GM19328 (cell line): ENCODE measurements at regions not wholly inside any gene's neighbourhood (a gene's known extent, or its start where the extent isn't known, plus 50 kb on each side); places are given as distances from the start of the nearest gene placed in this dataset.
"Not testable (repeated sequence)": the region's sequence is repeated elsewhere in the genome, so short reads cannot be mapped to it uniquely, and the experiment has no call there.

Source experiments
- ATAC-seq: cut with Tn5 transposase; IDR thresholded peaks from one replicate; pipeline ENCODE4 v1.9.1; 2021; ENCODE audit warnings: mild to moderate bottlenecking, moderate library complexity; ENCODE audit not compliant: unreplicated experiment

DNA sequence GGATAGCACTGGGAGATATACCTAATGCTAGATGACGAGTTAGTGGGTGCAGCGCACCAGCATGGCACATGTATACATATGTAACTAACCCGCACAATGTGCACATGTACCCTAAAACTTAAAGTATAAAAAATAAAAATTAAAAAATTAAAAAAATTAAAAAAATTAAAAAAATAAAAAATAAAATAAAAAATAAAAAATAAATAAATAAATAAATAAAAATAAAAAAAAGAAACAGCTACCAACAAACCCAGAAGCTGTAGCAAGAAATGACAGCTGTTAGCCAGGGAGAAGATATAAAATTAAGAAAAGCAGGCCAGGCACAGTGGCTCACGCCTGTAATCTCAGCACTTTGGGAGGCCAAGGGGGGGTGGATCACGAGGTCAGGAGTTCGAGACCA, 361.3 kb upstream of the ATP11B start:
- ATAC-seq = not testable (repeated sequence)

DNA sequence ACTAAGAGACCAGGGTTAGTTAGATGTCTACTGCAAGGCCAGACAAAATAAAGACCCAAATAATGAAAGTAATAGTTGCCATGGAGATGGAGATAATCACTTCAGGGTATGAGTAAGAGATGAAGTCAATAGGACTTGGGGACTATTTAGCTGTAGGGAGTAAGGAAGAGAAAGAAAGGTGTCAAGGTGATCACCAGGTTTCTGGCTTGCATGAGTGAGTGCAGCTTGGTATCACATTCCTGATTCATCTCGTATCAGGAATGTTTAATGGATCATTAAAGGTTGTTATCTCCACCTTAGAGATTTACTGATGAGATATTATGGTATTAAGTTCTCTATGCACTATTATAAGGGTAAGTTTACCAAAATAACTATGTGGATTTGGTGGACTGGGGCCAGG, 357.4 kb upstream of the ATP11B start:
- no peak for ATAC-seq

DNA sequence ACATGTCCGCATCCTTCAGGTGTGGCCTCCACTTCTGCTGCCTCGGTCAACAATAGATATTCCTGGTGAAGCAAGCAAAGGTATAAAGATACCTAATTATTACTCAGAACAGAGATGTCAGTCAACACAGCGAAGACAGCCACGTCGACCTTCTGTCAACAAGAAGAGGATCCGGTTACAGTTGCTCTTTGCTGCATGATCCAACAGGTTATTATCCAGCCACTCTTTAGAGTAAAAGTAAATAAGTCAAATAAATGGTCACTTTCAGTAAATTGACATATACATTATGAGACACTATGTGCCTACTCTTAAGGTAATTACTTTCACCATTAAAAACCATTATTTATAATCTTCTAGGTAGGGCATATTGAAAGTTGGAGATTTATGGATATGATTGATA, 356.8 kb upstream of the ATP11B start:
- ATAC-seq = no peak

DNA sequence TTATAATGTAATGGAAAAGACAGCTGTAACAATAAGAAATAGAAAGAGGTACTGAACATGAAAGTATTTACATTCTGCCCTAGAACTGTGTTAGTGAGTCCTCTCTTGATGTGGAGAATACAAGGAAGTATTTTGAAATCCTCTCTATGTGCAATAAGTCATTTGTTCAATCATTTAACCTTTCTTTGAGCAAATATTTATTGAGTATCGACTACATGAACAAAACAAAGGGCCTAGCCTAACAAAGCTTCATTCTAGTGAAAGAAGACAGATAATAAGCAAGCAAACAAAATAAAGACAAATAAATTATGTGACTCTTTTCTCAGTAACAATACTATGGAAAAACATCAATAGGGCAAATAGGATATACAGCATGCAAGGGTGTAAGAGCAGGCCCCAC, 354.9 kb upstream of the ATP11B start:
- ATAC-seq = no peak

DNA sequence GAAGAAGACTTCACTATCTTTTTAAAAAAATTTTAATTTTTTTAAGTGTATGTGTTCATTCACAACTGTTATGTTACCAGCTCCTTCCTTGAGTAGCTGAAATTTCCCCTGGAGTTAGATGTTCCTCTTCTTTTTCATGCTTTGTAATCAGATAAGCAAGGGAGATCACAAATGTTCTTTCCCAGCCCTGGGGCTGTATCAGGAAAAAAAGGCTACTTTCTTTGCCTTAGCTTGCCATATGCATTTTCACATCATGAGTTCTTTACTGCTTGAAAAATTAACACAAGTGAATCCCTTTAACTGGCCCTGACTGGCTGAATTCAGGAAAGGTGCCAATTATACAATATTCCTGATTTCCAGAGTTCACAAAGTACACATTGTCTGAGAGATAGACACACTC, 353.2 kb upstream of the ATP11B start:
- ATAC-seq = no peak

DNA sequence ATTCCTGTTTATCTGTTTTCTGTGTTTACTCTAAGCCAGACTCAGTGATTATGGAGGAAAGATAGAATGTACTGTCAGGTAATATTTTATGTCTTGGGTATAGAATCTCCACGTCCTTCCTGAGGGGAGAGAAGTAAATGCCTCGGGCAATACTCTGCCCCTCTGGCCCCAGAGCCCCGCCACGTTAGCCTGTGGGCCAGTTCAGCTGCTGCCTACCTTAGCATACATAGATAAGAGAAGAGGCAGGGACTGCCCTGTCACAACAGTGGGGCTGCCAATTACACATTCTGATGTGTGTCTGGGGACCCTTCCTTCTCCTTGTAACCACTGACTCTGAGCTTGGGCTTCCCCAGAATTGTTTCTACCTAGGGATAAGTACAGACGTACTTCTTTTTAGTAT, 347.7 kb upstream of the ATP11B start:
- ATAC-seq = no peak

DNA sequence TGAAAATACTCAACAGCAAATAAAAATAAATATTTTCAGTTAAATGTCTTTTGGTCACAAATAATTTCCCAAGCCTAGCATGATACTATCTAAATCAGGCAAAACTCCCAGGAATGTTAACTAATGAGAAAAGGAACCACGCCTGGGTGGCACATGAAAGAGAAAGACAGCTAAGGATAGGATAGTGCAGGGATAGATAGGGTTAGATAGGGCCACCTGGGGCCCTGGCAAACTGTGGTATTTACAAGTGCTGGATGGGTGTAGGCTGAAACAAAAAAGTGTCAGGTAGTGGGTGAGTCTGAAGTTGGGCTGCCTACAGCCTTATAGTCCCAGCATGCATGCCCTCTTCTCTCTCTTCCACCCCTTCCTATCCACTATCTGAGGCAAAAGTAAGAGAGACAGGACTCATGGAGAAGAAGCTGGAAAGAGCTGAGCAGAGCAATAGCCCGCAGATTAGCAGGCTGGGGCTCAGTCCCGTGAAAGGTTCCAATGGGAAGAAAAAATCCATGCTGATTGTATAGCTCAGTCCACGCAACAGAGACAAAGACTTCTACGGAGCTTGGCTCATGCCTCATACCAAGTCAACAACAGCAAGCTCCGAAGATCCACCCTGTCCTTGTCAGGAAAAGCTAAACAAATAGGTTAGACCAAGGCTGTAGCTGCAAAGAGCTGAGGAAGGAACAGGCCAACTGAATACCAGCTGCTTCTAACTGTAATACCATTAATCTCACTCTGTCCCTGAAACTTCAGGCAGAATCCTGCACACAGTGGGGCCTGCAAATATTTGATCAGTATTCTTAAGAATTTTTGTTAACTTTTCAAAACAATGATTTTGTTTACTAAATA, 342.1 kb upstream of the ATP11B start:
- ATAC-seq = no peak

DNA sequence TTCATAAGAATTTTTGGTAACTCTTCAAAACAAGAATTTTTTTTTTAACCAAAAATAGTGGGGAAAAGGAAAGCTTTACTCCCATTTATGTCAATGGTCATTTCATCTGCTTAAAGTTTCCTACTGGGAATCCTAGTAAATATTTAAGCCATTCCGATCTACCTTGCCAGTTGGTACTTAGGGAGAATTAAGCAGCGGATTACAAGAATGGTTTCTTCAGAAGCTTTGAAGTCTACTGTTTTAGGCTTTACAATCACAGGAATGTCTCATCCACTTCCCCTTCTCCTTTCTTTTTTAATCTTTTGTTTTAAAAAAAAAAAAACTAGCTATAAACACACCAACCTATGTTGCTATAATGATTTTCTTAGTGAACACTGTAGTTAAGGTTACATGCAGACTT, 341.4 kb upstream of the ATP11B start:
- no peak for ATAC-seq

DNA sequence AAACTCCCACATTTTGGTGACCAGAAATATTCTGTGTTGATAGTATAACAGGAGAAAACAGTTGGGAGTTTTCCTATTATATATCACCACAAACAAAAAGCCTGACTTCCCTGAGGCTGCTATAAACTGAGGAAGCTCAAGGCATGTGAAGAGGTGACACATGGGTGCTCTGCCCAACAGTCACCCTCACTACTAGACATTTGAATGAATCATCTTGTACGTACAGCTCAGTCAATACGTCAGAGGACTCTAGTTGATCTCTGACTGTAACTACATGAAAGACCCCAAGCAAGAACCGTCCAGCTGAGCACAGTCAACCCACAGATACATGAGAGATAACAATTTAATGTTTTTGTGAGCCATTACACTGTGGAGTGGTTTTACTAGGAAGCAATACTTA, 338.3 kb upstream of the ATP11B start:
- ATAC-seq = no peak

DNA sequence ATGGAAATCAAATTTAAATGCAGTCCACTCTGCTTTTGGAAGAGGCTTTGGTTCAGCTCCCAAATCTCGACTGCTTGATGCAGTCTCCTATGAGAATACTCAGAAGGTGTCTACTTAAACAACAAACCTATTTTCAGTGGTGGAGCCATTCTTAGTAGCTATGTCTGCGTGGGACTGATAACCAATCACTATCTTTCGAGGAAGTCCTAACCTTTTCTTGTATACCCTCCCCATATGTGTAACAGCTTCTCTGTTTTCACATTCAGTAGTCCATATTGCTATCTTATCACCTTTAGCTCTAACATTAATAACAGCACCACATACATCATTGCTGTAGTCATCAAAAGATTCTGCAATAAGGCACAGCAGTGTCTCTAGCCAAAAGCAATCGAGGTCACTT, 333.0 kb upstream of the ATP11B start:
- no peak for ATAC-seq

DNA sequence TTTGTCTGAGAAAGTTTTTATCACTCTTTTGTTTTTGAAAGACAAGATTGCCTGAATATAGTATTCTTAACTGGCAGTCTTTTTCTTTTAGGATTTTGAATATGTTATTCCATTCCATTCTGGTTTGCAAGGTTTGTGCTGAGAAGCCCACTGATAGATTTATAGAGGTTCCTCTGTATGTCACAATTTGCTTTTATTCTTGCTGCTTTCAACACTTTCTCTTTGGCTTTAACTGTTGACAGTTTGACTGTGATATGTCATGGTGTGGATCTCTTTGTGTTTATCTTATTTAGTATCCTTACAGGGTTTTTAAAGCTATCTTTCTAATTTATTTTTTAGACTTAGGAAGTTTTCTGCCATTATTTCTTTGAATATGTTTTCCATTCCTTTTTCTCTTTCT, 331.2 kb upstream of the ATP11B start:
- no peak for ATAC-seq

DNA sequence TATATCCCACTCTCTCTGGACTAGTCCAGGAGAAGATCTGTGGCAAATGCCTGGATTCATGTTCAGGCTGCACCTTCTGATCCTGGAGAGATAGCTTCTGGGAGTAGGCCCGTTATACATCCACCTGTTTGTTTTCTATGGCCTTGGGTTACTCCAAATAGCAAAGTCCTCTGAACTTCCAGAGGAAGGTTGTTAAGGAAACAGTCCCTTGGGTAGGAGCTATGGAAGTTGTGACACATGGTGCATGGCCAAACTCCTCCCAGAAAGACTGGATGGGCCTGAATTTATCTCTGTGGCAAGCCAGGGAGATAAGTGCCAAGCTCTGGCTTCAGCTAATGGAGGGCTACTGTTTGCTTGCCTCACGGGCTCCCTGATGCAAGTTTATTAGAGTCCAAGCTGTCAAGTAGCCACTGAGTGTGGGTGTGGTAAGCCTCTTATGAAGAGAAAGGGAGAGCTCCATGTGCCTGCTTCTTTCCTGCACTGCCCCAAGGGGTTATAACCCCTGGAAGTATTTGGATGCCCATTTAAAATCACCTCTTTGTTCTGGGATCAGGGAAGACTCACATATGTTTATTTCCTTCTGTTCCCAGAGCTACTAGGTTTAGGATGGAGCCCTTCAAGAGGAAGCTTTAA, 328.7 kb upstream of the ATP11B start:
- no peak for ATAC-seq

DNA sequence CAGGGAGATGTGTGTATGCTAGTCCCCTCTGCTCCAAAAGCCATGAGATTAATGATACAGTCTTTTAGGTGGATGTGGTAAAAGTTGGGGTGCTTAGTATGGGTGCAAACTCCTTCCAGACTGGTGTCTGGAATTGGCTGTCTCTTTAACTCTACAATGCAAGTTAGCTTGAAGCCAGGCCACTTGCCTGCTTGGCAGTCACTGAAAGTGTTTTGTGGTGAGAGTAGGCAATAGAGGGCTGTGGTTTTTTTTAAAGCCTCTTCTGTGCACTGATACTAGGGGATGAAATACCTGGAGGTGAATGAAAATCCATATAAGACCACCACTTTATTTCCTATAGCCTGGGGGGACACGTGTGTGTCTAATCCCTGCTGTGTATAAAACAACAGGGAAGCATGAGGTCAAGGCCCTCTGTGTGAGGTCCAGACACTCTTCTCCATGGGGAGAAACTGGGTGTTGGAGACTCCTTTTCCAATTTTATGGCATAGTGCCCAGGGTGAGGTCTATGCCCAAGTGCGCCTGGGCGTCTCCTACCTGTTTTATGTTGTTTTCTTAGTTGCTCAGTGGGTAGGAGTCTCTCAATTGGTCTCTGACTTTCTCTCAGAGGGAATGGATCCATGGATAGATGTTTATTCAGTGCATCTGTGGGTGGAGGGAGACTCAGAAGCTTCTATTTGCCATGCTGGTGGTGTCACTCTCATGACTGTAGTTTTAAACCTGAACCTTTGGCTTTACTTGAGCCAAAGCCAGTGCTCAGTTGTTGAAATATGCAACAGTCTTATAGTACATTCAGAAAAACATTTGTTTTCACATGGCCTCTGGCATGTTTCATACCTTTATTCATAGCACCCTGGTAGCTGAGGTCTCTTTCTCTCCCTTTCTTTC, 327.8 kb upstream of the ATP11B start:
- no peak for ATAC-seq

DNA sequence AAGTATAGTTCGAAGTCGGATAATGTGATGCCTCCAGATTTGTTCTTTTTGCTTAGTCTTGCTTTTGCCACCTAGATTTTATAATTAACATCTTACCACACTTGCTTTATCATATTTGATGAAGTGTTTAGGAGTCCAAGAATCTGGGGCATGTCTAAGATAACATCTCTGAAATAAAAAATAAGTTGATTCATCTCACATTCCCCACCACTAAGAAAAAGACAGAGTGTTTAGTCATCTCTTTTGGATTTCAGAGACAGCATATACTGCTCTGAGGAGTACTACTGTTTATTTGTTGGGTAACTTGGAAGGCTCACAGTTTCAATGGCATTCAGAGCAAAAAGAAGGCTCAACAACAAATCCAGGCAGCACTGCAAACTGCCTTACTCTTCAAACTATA, 324.2 kb upstream of the ATP11B start:
- no peak for ATAC-seq

DNA sequence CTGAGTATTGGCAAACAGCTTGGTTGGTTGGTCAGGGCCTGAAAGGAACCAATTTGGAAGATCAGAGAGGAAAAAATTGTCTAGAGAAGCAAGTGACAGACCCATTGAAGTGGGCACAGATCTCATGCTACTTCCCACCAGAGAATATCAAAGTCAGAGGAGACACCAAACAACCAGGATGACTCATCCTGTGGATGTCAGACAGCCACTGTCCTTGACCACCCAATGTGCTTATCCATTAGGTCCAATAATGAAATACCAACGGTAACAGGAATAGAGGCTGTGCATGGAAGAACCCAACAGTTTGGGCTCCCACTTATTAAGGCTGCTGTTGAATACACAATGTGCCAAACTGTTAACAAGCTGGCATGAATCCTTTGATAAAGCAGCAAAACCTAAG, 323.1 kb upstream of the ATP11B start:
- no peak for ATAC-seq

DNA sequence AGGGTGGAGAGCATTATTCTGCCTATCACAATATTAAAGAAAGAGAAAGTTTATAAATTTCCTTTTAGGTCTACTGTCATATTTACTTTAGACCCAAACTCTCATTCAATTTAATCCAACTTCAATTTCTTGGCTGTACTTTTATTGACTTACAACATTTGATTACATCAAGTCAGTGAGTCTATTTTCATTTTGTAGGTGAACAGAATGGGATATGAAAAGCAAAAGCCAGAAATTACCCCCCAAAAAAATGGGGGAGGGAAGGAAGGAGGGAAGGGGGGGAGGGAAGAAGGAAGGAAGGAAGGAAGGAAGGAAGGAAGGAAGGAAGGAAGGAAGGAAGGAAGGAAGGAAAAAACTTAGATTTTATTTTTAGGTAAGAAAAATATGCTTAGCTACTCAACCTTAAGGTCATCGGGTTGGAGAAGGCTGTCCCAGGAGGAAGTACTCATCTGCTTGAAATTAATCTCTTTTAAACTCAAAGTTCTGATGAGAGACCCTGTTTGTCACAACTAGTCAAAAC, 320.1 kb upstream of the ATP11B start:
- ATAC-seq = no peak

DNA sequence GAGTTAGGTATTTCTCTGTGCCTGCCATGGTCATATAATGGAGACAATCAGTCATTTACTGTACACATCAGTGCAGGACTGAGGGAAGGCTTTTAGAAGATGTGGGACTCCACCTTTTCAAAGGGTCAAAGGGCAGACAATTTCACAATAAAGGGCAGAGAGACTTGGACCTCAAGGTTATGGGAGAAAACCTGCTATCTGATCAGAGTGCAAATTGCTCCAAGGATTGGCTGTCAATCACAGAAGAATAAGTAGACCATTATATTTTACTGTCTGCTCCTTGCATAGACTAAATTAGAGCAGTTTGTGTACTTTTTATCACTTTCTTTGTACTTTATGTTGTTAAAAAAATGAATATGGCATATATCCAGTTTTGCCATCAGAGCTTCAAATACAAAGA, 314.9 kb upstream of the ATP11B start:
- ATAC-seq = no peak

DNA sequence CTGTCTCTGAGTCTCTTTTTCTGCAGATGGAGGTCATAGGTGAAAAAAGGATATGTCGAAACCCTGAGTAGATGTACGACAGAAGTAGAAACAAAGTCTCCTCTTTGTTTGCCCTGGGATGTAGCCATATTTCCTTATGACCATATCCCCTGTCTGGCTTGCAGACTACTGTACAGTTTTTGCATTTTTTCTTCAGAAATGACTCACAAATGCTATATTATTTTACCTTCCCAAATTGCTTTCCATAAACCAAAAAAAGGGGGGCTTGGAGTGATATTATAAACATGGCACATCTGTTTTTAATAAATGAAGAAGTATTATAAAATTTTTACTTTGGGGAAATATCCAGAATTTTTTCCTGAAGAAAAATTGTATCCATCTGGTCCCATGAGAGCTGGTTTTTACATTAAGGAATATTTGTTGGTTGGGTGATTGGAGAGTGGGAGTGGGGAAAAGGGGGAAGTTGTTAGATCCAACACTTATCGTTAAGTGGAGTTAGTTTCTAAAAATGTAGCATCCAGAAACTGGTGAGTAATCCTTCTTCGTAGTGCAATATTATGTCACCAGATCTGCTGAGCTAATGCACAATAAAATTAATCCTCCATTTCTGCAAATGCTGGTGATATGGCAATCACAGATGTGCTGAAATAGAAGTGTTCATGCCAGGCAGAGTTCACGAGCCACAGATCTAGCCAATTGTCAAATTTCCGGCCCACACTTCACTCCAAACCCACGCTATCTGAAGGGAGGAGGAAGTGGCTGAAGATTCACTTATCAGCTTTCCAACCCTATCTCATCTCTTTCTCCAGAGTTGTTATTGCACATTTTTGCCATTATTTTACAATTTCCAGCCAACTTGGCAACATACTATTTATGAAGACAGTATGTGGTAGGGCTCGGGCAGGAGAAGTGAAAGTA, 313.6 kb upstream of the ATP11B start:
- ATAC-seq = no peak

DNA sequence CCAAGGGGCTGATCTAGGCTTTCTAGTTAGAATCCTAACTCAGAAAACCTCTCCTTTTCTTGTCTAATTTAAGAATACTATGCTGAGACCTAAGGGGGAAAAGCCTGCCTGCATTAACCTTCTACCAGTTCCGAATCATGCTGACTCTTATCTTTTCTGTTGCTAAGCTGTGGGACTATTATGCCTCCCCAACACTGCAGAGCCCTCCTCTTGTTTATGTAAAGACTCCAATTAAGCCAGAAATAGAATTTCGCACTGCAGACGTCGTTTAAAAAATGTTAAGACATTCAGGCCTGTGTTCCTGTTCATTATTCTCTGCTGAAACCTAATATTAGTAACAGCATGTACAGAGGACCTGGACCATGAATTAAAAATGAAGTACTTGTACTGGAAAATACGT, 310.6 kb upstream of the ATP11B start:
- ATAC-seq = no peak

DNA sequence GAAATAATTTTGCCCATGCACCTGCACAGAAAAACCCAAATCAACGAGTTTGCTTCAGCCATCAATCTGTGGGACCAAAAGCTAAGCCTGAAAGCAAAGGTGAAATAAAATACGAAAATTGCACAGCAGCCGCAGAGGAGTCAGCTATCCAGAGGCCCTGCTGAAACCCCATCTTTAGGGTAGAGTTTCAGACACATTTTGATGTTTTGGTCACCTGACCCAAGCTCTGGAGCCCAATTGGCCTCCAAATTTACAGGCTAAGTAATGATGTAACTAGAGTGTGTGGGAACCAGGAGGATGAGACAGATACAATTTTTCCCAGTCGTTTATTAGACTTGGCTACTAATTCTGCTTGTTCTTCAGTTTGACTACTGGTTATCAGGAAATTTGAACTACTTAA, 308.6 kb upstream of the ATP11B start:
- ATAC-seq = no peak
